ENCODE measurements at regions not wholly inside any gene's neighbourhood (a gene's known extent, or its start where the extent isn't known, plus 50 kb on each side); places are given as distances from the start of the nearest gene placed in this dataset.

DNA sequence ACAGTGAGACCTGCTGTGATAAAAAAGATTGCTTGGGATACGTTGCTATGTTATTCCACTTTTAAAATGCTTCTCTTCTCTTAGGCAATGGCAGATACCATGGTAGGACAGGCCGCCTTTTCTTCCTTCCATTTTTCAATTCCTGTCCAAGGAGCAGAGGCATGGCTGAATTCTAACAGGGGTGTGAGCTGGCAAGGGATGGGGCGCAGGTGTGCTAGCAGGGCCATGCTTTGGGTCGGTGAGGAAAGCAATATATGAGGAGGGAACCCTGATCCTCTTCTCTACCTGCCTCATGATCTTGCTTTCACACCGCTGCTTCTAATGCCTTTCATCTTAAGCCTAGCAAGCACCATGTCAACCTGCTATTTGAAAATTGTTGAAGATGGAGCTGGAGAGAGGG is 225.0 kb downstream of the KATNAL1 start:
- no peak for TF ChIP-seq POLR2A (IDR thresholded peaks at IDR 0.05)
- TF ChIP-seq, protein P1, sequence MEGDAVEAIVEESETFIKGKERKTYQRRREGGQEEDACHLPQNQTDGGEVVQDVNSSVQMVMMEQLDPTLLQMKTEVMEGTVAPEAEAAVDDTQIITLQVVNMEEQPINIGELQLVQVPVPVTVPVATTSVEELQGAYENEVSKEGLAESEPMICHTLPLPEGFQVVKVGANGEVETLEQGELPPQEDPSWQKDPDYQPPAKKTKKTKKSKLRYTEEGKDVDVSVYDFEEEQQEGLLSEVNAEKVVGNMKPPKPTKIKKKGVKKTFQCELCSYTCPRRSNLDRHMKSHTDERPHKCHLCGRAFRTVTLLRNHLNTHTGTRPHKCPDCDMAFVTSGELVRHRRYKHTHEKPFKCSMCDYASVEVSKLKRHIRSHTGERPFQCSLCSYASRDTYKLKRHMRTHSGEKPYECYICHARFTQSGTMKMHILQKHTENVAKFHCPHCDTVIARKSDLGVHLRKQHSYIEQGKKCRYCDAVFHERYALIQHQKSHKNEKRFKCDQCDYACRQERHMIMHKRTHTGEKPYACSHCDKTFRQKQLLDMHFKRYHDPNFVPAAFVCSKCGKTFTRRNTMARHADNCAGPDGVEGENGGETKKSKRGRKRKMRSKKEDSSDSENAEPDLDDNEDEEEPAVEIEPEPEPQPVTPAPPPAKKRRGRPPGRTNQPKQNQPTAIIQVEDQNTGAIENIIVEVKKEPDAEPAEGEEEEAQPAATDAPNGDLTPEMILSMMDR (IDR thresholded peaks at IDR 0.05) = no peak
